ENCODE measurements at regions not wholly inside any gene's neighbourhood (a gene's known extent, or its start where the extent isn't known, plus 50 kb on each side); places are given as distances from the start of the nearest gene placed in this dataset.

DNA sequence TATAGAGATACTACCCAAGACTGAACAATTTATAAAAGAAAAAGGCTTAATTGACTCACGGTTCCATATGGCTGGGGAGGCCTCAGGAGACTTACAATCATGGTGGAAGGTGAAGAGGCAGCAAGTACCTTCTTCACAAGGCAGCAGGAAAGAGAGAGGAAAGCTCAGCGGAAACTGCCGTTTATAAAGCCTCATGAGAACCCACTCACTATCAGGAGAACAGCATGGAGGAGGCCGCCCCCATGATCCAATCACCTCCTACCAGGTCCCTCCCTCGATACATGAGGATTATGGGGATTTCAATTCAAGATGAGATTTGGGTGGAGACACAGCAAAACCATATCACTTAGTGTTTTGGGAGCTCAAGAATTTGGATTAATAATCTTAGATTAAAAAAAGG lies 240.2 kb downstream of the UACA start:
- Histone ChIP-seq H3K4me3 (no peak overlapping the region), H3K36me3 (no peaks in the 10 kb centered on the region), H3K4me1 (ENCODE audit: insufficient read depth) (peaks cover 3% of the 10 kb centered on the region), H3K27ac (no peak overlapping the region), H3K9me3 (no peaks in the 10 kb centered on the region), H3K27me3 (no peaks in the 10 kb centered on the region)
- DNase-seq: no peak
- no peak for TF ChIP-seq EP300 (IDR thresholded peaks at IDR 0.05)
- TF ChIP-seq POLR2A (IDR thresholded peaks at IDR 0.05): no peak
- TF ChIP-seq, protein P1, sequence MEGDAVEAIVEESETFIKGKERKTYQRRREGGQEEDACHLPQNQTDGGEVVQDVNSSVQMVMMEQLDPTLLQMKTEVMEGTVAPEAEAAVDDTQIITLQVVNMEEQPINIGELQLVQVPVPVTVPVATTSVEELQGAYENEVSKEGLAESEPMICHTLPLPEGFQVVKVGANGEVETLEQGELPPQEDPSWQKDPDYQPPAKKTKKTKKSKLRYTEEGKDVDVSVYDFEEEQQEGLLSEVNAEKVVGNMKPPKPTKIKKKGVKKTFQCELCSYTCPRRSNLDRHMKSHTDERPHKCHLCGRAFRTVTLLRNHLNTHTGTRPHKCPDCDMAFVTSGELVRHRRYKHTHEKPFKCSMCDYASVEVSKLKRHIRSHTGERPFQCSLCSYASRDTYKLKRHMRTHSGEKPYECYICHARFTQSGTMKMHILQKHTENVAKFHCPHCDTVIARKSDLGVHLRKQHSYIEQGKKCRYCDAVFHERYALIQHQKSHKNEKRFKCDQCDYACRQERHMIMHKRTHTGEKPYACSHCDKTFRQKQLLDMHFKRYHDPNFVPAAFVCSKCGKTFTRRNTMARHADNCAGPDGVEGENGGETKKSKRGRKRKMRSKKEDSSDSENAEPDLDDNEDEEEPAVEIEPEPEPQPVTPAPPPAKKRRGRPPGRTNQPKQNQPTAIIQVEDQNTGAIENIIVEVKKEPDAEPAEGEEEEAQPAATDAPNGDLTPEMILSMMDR (IDR thresholded peaks at IDR 0.05): no peak
- WGBS, 3 donors: 92 to 93% (median 92%) methylated on average over 5 of the region's 5 CpGs
- intact Hi-C loops (cut with DNase I): no loop called here

DNA sequence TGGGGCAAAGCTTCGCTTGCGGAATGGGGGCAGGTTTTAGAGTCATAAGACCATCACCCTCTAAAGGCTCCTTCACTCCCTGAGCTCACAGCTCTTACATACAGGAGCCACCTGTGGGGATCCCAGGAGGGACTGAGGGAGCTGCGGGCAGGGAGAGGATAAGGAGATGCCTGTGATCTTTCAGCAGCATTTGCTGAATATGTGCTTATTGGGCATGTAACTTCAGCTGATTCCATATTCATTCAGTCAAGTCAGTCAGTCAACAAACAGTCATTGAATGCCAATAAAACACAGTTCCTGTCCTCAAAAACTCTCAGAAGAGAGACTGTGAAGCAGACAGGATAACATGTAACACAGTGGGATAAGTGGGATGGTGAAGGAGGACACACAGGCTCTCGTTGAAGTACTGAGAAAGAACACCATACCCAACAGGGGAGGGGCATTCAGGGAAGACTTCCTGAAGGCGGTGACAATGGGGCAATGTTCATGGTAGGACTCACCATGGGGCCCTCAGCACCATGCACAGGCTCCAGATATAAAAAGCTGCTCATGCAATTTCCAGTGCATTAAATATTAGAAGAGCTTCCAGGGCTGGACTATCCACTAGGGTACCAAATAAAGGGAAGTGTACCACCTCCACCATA lies 240.9 kb downstream of the UACA start:
- TF ChIP-seq POLR2A (IDR thresholded peaks at IDR 0.05) (no peak), EP300 (IDR thresholded peaks at IDR 0.05) (no peak)
- TF ChIP-seq, protein P1 (IDR thresholded peaks at IDR 0.05): no peak
- intact Hi-C loops (cut with DNase I): no loop called here
- Histone ChIP-seq H3K4me1 (ENCODE audit: insufficient read depth) (peaks cover 3% of the 10 kb centered on the region), H3K4me3 (no peak overlapping the region), H3K27me3 (no peaks in the 10 kb centered on the region), H3K9me3 (no peaks in the 10 kb centered on the region), H3K27ac (no peak overlapping the region), H3K36me3 (no peaks in the 10 kb centered on the region)
- no peak for DNase-seq
- 87 to 91% (median 91%) methylated on average over 5 of the region's 5 CpGs for WGBS, 3 donors

DNA sequence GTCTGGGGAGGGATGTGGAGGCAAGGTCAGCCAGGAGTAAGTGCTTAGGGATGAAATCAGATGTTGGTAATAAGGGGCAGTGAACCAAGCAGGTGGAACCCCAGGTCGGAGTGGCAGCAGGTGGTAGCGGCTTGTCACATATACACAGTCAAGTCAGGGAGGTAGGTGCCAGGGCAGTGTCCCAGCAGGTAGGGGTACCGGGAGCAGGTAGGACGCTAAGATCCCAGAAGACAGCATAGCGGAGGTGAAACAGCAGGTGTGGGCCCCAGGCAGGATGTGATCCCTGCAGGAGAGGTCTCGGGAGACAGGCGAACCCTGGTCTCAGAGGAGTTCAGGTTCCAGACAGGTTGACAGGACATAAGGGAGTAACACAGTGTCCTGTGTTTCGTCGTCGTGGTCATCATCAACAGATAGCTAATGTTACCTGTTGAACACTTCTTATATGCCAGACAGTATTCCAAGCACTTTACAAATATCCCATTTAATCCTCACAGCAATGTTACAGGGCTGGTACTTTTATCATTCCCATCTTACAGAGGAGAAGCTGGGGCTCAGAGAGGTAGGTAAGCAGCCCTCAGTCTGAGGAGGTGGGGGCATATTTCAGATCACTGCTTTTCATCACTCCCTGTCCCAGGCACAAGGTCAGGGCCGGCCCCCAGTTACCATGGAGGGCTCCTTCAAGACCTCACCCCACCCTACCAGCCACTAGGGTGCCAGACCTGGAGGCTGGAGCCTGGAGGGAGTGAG lies 241.6 kb downstream of the UACA start:
- TF ChIP-seq POLR2A (IDR thresholded peaks at IDR 0.05) (no peak), EP300 (IDR thresholded peaks at IDR 0.05) (no peak)
- TF ChIP-seq, protein P1 (IDR thresholded peaks at IDR 0.05): no peak
- no peak overlapping the region for H3K4me3 ChIP-seq
- no peak overlapping the region for H3K27ac ChIP-seq
- WGBS, 3 donors: 88 to 92% (median 89%) methylated on average over 11 of the region's 11 CpGs
- intact Hi-C loops (cut with DNase I): no loop called here
- H3K36me3 ChIP-seq: no peaks in the 10 kb centered on the region
- no peaks in the 10 kb centered on the region for H3K27me3 ChIP-seq
- no peak for DNase-seq
- H3K9me3 ChIP-seq: no peaks in the 10 kb centered on the region
- H3K4me1 ChIP-seq (ENCODE audit: insufficient read depth): peaks cover 3% of the 10 kb centered on the region

DNA sequence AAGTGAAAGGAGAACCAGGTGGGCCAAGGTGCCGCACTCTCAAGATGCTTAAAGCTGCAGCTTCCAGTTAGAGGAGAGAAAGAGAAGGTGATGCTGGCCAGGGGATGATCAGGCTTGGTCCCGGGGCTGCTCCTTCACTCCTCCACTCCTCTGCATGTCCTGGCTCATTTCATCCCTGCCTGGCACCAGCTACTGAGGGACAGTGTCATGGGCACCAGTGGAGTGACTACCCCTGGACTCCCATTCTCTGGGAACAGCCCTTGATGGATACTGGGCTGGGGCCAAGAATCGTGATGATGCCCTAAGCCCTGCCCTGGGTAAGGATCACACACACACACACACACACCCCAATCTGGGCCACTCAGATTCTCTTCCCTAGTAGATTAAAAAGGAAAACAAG lies 243.7 kb downstream of the UACA start:
- DNase-seq: no peak
- no peaks in the 10 kb centered on the region for H3K36me3 ChIP-seq
- no peak overlapping the region for H3K27ac ChIP-seq
- no peaks in the 10 kb centered on the region for H3K9me3 ChIP-seq
- 59 to 87% (median 70%) methylated on average over 3 of the region's 3 CpGs for WGBS, 3 donors
- intact Hi-C loops (cut with DNase I): no loop called here
- H3K4me1 ChIP-seq (ENCODE audit: insufficient read depth): no peaks in the 10 kb centered on the region
- H3K27me3 ChIP-seq: no peaks in the 10 kb centered on the region
- H3K4me3 ChIP-seq: no peak overlapping the region
- TF ChIP-seq, protein P1 (IDR thresholded peaks at IDR 0.05): no peak
- TF ChIP-seq POLR2A (IDR thresholded peaks at IDR 0.05) (no peak), EP300 (IDR thresholded peaks at IDR 0.05) (no peak)
